Peyer's patch (tissue), 4 donors: ENCODE measurements at regions not wholly inside any gene's neighbourhood (a gene's known extent, or its start where the extent isn't known, plus 50 kb on each side); places are given as distances from the start of the nearest gene placed in this dataset.
"Not testable (repeated sequence)": the region's sequence is repeated elsewhere in the genome, so short reads cannot be mapped to it uniquely, and the experiment has no call there.

Experiments used
- DNase-seq, 3 donors: peaks; one replicate each; pipeline ENCODE4 v3.0.0-alpha.2; 2017 to 2019
- H3K27ac ChIP-seq, 4 donors: fragments of 200-600 bp; sonication (generic); one replicate each; pipeline ENCODE4 v1.5.1; 2016 to 2019
- H3K27me3 ChIP-seq, 2 donors: fragments of 200-600 bp; sonication (generic); one replicate each; pipeline ENCODE4 v1.5.1; 2019
- H3K36me3 ChIP-seq, 3 donors: fragments of 200-600 bp; sonication (generic); one replicate each; pipeline ENCODE4 v1.5.1; 2016 to 2019
- H3K4me1 ChIP-seq, 4 donors: fragments of 200-600 bp; sonication (generic); one replicate each; pipeline ENCODE4 v1.5.1; 2016 to 2019
- H3K4me3 ChIP-seq, 4 donors: fragments of 200-600 bp; sonication (generic); 1 replicate in 3 of 4; 2 replicates in 1 of 4; pipeline ENCODE4 v1.5.1; 2016 to 2019; ENCODE audit warnings: mild to moderate bottlenecking in 1 of 4
- H3K9me3 ChIP-seq, 4 donors: fragments of 200-600 bp; sonication (generic); one replicate each; pipeline ENCODE4 v1.5.1; 2016 to 2019; ENCODE audit warnings: mild to moderate bottlenecking in 1 of 4
- POLR2A ChIP-seq, 2 donors: fragments of 450-650 bp; IDR thresholded peaks; one replicate each; pipeline ENCODE4 v1.5.1; 2017; ENCODE audit warnings: antibody characterized with exemption in 2 of 2, mild to moderate bottlenecking in 2 of 2, moderate library complexity in 2 of 2
- TF ChIP-seq, protein P1 (sequence below), 6 experiments: fragments of 450-650 bp in 4 of 6; fragments of 200-600 bp in 2 of 6; sonication (generic) in 1 of 6; IDR thresholded peaks; one replicate each; pipeline ENCODE4 v1.5.1; 2017 to 2019; ENCODE audit warnings: antibody characterized with exemption in 6 of 6, mild to moderate bottlenecking in 3 of 6, moderate library complexity in 1 of 6

DNA sequence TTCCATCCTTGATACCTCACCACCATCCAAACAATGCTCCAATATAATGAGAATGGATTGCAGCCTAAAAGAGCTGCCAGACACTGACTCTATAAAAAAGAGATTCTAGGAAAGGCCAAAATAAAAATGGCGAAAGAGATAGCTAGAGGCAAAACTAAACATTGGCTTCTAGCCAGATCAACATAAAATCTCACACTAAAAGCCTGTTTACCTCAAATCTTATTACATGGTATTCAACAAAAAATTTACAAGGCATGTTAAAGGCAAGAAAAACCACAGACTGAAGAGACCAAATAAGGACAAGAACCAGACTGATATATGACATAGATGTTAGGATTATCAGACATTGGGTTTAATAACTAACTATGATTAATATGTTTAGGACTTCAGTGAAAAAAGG is 1127.0 kb downstream of the DNAJB9 start:
- Histone ChIP-seq H3K9me3 (peaks cover 0 to 8% (median 0%) of the 10 kb centered on the region in 4 donors), H3K27me3 (no peaks in the 10 kb centered on the region), H3K27ac (no peak overlapping the region), H3K36me3 (no peaks in the 10 kb centered on the region), H3K4me3 (no peak overlapping the region), H3K4me1 (no peaks in the 10 kb centered on the region)
- TF ChIP-seq, protein P1, sequence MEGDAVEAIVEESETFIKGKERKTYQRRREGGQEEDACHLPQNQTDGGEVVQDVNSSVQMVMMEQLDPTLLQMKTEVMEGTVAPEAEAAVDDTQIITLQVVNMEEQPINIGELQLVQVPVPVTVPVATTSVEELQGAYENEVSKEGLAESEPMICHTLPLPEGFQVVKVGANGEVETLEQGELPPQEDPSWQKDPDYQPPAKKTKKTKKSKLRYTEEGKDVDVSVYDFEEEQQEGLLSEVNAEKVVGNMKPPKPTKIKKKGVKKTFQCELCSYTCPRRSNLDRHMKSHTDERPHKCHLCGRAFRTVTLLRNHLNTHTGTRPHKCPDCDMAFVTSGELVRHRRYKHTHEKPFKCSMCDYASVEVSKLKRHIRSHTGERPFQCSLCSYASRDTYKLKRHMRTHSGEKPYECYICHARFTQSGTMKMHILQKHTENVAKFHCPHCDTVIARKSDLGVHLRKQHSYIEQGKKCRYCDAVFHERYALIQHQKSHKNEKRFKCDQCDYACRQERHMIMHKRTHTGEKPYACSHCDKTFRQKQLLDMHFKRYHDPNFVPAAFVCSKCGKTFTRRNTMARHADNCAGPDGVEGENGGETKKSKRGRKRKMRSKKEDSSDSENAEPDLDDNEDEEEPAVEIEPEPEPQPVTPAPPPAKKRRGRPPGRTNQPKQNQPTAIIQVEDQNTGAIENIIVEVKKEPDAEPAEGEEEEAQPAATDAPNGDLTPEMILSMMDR (IDR thresholded peaks at IDR 0.05): no peak
- TF ChIP-seq POLR2A (IDR thresholded peaks at IDR 0.05): no peak
- no peak for DNase-seq

DNA sequence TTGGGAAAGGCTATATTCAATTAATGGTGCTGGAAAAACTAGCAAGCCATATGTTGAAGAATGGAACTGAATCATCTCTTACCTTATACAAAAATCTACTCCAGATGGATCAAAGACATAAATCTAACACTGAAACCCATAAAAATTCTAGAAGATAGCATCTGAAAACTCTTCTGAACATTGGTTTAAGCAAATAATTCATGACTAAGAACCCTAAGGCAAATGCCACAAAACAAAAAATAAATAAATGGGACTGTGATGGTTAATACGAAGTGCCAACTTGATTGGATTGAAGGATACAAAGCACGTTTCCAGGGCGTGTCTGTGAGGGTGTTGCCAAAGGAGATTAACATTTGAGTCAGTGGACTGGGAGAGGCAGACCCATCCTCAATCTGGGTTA is 1130.0 kb downstream of the DNAJB9 start:
- Histone ChIP-seq H3K4me3 (no peak overlapping the region), H3K27ac (no peak overlapping the region), H3K4me1 (no peaks in the 10 kb centered on the region), H3K36me3 (no peaks in the 10 kb centered on the region), H3K9me3 (no peaks in the 10 kb centered on the region), H3K27me3 (no peaks in the 10 kb centered on the region)
- no peak for DNase-seq
- TF ChIP-seq, protein P1 (IDR thresholded peaks at IDR 0.05): no peak
- TF ChIP-seq POLR2A (IDR thresholded peaks at IDR 0.05): no peak

DNA sequence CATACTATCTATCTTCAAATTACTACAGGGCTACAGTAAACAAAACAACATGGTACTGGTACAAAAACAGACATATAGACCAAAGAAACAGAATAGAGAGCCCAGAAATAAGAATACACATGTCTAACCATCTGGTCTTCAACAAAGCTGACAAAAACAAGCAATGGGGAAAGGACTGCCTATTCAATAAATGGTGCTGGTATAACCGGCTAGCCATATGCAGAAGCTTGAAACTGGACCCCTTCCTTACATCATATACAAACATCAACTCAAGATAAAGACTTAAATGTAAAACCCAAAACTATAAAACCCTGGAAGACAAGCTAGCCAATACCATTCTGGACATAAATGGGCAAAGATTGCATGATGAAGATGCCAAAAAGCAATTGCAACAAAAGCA is 1143.7 kb downstream of the DNAJB9 start:
- Histone ChIP-seq H3K27me3 (no peaks in the 10 kb centered on the region), H3K27ac (no peak overlapping the region), H3K9me3 (no peaks in the 10 kb centered on the region), H3K4me1 (no peaks in the 10 kb centered on the region), H3K4me3 (no peak overlapping the region), H3K36me3 (no peaks in the 10 kb centered on the region)
- no peak for TF ChIP-seq POLR2A (IDR thresholded peaks at IDR 0.05)
- TF ChIP-seq, protein P1 (IDR thresholded peaks at IDR 0.05): no peak
- no peak for DNase-seq

DNA sequence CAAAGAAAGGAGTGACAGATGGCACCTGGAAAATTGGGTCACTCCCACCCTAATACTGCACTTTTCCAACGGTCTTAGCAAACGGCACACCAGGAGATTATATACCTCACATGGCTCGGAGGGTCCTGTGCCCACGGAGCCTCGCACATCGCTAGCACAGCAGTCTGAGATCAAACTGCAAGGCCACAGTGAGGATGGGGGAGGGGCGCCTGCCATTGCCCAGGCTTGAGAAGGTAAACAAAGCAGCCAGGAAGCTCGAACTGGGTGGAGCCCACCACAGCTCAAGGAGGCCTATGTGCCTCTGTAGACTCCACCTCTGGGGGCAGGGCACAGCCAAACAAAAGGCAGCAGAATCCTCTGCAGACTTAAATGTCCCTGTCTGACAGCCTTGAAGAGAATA is 1149.7 kb downstream of the DNAJB9 start:
- not testable (repeated sequence) for H3K36me3 ChIP-seq, H3K27me3 ChIP-seq, H3K9me3 ChIP-seq, H3K4me1 ChIP-seq, H3K4me3 ChIP-seq, H3K27ac ChIP-seq, DNase-seq

DNA sequence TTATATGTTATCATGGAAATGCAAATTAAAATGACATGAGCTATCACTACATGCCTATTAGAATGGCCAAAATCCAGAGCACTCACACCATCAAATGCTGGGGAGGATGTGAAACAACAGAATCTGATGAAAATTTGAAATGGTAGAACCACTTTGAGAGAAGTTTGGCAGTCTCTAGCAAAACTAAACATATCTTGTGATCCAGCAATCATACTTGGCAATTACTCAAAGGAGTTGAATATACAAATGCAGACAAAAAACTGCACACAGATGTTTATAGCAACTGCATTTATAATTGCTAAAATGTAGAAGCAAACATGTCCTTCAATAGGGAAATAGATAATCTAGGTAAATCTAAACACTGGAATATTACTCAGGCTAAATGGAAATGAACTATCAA is 1164.9 kb downstream of the DNAJB9 start:
- no peak for DNase-seq

GRCh38 chr7:109735881-109736280 is 1166.2 kb downstream of the DNAJB9 start:
- TF ChIP-seq POLR2A (IDR thresholded peaks at IDR 0.05): no peak
- TF ChIP-seq, protein P1 (IDR thresholded peaks at IDR 0.05): no peak
- no peaks in the 10 kb centered on the region for H3K27me3 ChIP-seq
- H3K36me3 ChIP-seq: no peaks in the 10 kb centered on the region
- H3K4me1 ChIP-seq: no peaks in the 10 kb centered on the region
- no peak overlapping the region for H3K4me3 ChIP-seq
- DNase-seq: no peak
- H3K9me3 ChIP-seq: no peaks in the 10 kb centered on the region
- no peak overlapping the region for H3K27ac ChIP-seq

More for the DNA sequence above, 1164.9 kb downstream of the DNAJB9 start:
- Histone ChIP-seq H3K36me3 (no peaks in the 10 kb centered on the region), H3K27me3 (no peaks in the 10 kb centered on the region), H3K4me1 (no peaks in the 10 kb centered on the region), H3K9me3 (no peaks in the 10 kb centered on the region), H3K4me3 (no peak overlapping the region), H3K27ac (no peak overlapping the region)
- TF ChIP-seq POLR2A (IDR thresholded peaks at IDR 0.05): no peak
- TF ChIP-seq, protein P1 (IDR thresholded peaks at IDR 0.05): no peak
